Spleen (tissue), 7 donors: ENCODE measurements at regions not wholly inside any gene's neighbourhood (a gene's known extent, or its start where the extent isn't known, plus 50 kb on each side); places are given as distances from the start of the nearest gene placed in this dataset.
"Not testable (repeated sequence)": the region's sequence is repeated elsewhere in the genome, so short reads cannot be mapped to it uniquely, and the experiment has no call there.

Source experiments
- POLR2A ChIP-seq, 3 donors: fragments of 450-650 bp; IDR thresholded peaks; one replicate each; pipeline ENCODE4 v1.5.1; 2017; ENCODE audit warnings: antibody characterized with exemption in 3 of 3, mild to moderate bottlenecking in 1 of 3
- POLR2AphosphoS5 ChIP-seq, 3 donors: sonication (generic); formaldehyde crosslinking; IDR thresholded peaks; one replicate each; pipeline ENCODE4 v1.5.1; 2017; ENCODE audit warnings: antibody characterized with exemption in 3 of 3
- TF ChIP-seq, protein P1 (sequence below), 11 experiments: fragments of 200-600 bp in 7 of 11; fragments of 450-650 bp in 4 of 11; sonication (generic) in 4 of 11; IDR thresholded peaks in 8 of 11; conservative IDR thresholded peaks in 3 of 11; 1 replicate in 7 of 11; 2 replicates in 4 of 11; pipeline versions ENCODE4 v1.4.0 to v1.8.0; 2016 to 2021; ENCODE audit warnings: antibody characterized with exemption in 11 of 11, inconsistent platforms in 4 of 11, mild to moderate bottlenecking in 1 of 11
- donor health status: DM: no; HTN: no; CAD: no; lungs with moderate emphysema.
- donor health status: DM: no; HTN: no; CAD: no.
- donor health status: DM: no; HTN: no; CAD: no.

DNA sequence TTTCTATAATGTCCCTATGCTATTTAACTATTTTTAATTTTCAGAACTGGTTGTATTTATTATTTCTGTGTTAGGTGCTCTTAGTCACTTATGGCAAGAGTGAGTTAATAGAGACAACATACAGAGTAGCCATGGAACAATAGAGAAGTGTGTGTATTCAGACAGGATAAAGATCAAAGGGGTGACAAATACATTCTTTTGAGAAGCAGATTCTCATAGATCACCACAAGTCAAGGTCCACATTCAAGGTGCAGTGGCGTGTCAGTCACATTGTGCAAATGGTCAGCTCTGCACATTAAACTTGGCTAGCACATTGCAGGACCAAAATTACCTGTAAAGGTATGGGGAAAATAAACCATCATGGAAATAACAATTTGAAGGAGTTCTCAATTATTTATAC lies 369.7 kb downstream of the RPIA start:
- TF ChIP-seq, protein P1, sequence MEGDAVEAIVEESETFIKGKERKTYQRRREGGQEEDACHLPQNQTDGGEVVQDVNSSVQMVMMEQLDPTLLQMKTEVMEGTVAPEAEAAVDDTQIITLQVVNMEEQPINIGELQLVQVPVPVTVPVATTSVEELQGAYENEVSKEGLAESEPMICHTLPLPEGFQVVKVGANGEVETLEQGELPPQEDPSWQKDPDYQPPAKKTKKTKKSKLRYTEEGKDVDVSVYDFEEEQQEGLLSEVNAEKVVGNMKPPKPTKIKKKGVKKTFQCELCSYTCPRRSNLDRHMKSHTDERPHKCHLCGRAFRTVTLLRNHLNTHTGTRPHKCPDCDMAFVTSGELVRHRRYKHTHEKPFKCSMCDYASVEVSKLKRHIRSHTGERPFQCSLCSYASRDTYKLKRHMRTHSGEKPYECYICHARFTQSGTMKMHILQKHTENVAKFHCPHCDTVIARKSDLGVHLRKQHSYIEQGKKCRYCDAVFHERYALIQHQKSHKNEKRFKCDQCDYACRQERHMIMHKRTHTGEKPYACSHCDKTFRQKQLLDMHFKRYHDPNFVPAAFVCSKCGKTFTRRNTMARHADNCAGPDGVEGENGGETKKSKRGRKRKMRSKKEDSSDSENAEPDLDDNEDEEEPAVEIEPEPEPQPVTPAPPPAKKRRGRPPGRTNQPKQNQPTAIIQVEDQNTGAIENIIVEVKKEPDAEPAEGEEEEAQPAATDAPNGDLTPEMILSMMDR (IDR thresholded peaks at IDR 0.05 in 8 of 11, conservative IDR thresholded peaks at IDR 0.05 in 3 of 11), result not testable (repeated sequence)
- not testable (repeated sequence) for TF ChIP-seq POLR2AphosphoS5, POLR2A (IDR thresholded peaks at IDR 0.05)
